Vagina (tissue), 2 donors: ENCODE measurements at regions not wholly inside any gene's neighbourhood (a gene's known extent, or its start where the extent isn't known, plus 50 kb on each side); places are given as distances from the start of the nearest gene placed in this dataset.

Experiments
- POLR2A ChIP-seq, 2 donors: fragments of 450-650 bp; IDR thresholded peaks; one replicate each; pipeline ENCODE4 v1.6.1; 2017; ENCODE audit warnings: antibody characterized with exemption in 2 of 2, mild to moderate bottlenecking in 2 of 2, moderate library complexity in 2 of 2
- POLR2AphosphoS5 ChIP-seq, 2 donors: sonication (generic); formaldehyde crosslinking; IDR thresholded peaks; one replicate each; pipeline ENCODE4 v1.9.0; 2017; ENCODE audit warnings: antibody characterized with exemption in 2 of 2, mild to moderate bottlenecking in 2 of 2, low read depth in 1 of 2; ENCODE audit not compliant: insufficient read depth in 1 of 2
- TF ChIP-seq, protein P1 (sequence below), 3 experiments: fragments of 450-650 bp in 2 of 3; fragments of 200-600 bp in 1 of 3; sonication (generic) in 1 of 3; IDR thresholded peaks; one replicate each; pipeline ENCODE4 v1.5.1; 2017 to 2019; ENCODE audit warnings: antibody characterized with exemption in 3 of 3, mild to moderate bottlenecking in 2 of 3, moderate library complexity in 2 of 3

DNA sequence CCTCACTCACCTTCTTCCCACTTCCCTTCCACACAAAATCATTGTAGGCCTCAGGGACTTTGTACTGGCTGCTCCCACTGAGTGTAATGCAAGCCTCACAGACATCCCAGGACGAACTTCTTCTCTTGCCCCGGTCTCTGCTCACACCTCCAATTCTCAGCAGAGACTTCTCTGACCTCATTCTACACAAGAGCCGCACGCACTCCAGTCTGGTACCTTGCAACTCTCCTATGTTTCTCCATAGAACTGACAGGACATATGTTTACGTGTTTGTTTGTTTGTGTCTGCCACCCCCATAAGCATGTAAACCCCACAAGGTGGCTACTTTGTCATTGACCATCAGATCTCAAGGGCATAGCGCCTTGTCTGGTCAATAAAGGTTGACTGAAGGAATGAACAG, 350.8 kb downstream of the AJAP1 start:
- TF ChIP-seq POLR2A (IDR thresholded peaks at IDR 0.05) (no peak), POLR2AphosphoS5 (IDR thresholded peaks at IDR 0.05; ENCODE audit: insufficient read depth in 1 of 2, low read depth in 1 of 2) (no peak)
- TF ChIP-seq, protein P1, sequence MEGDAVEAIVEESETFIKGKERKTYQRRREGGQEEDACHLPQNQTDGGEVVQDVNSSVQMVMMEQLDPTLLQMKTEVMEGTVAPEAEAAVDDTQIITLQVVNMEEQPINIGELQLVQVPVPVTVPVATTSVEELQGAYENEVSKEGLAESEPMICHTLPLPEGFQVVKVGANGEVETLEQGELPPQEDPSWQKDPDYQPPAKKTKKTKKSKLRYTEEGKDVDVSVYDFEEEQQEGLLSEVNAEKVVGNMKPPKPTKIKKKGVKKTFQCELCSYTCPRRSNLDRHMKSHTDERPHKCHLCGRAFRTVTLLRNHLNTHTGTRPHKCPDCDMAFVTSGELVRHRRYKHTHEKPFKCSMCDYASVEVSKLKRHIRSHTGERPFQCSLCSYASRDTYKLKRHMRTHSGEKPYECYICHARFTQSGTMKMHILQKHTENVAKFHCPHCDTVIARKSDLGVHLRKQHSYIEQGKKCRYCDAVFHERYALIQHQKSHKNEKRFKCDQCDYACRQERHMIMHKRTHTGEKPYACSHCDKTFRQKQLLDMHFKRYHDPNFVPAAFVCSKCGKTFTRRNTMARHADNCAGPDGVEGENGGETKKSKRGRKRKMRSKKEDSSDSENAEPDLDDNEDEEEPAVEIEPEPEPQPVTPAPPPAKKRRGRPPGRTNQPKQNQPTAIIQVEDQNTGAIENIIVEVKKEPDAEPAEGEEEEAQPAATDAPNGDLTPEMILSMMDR (IDR thresholded peaks at IDR 0.05), result no peak
